BLaER1 treated with 17β-estradiol and CSF1 and Interleukin-3, amounts not matched to agents 10 nM and 100 nM (cell line): ENCODE measurements at regions not wholly inside any gene's neighbourhood (a gene's known extent, or its start where the extent isn't known, plus 50 kb on each side); places are given as distances from the start of the nearest gene placed in this dataset.

Experiments
- H3K27ac ChIP-seq, 11 experiments: shearing (Covaris generic); formaldehyde crosslinking; 2 replicates each; pipeline ENCODE4 v1.8.1; 2022
- H3K27me3 ChIP-seq, 11 experiments: shearing (Covaris generic); formaldehyde crosslinking; 2 replicates each; pipeline ENCODE4 v1.8.1; 2022
- H3K36me3 ChIP-seq, 11 experiments: shearing (Covaris generic); formaldehyde crosslinking; 2 replicates each; pipeline ENCODE4 v1.8.1; 2022
- H3K4me1 ChIP-seq, 10 experiments: shearing (Covaris generic); formaldehyde crosslinking; 2 replicates each; pipeline ENCODE4 v1.8.1; 2022
- H3K4me2 ChIP-seq, 11 experiments: shearing (Covaris generic); formaldehyde crosslinking; 2 replicates each; pipeline ENCODE4 v1.8.1; 2022
- H3K4me3 ChIP-seq, 10 experiments: shearing (Covaris generic); formaldehyde crosslinking; 2 replicates each; pipeline ENCODE4 v1.8.1; 2022
- H3K9ac ChIP-seq, 11 experiments: shearing (Covaris generic); formaldehyde crosslinking; 2 replicates each; pipeline ENCODE4 v1.8.1; 2022
- H3K9me3 ChIP-seq, 11 experiments: shearing (Covaris generic); formaldehyde crosslinking; replicated peaks in 1 of 11; 2 replicates each; pipeline ENCODE4 v1.8.1; 2022
- H4K20me1 ChIP-seq, 11 experiments: shearing (Covaris generic); formaldehyde crosslinking; 2 replicates each; pipeline ENCODE4 v1.8.1; 2022
- Cebpa-rat ChIP-seq, 11 experiments: shearing (Covaris generic); IDR thresholded peaks; 2 replicates each; pipeline ENCODE4 v1.8.1; 2022

- Histone ChIP-seq H3K4me1 (peaks cover 0 to 26% (median 12%) of the 10 kb centered on the region in 10 experiments; a peak in 16 of 20 replicates), H3K4me2 (no peak overlapping the region), H3K9ac (no peak overlapping the region), H3K27ac (no peak overlapping the region), H3K36me3 (no peaks in the 10 kb centered on the region), H3K4me3 (no peak overlapping the region), H3K9me3 (peaks cover 0 to 6% (median 0%) of the 10 kb centered on the region in 11 experiments; a peak in 1 of 22 replicates), H4K20me1 (no peaks in the 10 kb centered on the region), H3K27me3 (peaks cover 0 to 4% (median 0%) of the 10 kb centered on the region in 11 experiments; a peak in 1 of 22 replicates)
- no peak for TF ChIP-seq Cebpa-rat (IDR thresholded peaks at IDR 0.05)
These were observed 274.6 kb downstream of the CDH20 start for GRCh38 chr18:61607867-61608266.

- H4K20me1 ChIP-seq = no peaks in the 10 kb centered on the region
- no peak for TF ChIP-seq Cebpa-rat (IDR thresholded peaks at IDR 0.05)
- 0 out of 20 replicates have a peak overlapping the region, but pooled peaks of 1 of the 10 experiments have one; percentile 5 for H3K4me3 ChIP-seq
- peaks cover 0 to 26% (median 12%) of the 10 kb centered on the region in 10 experiments; a peak in 16 of 20 replicates for H3K4me1 ChIP-seq
- no peak overlapping the region for H3K9ac ChIP-seq
- H3K36me3 ChIP-seq = no peaks in the 10 kb centered on the region
- H3K27me3 ChIP-seq = peaks cover 0 to 4% (median 0%) of the 10 kb centered on the region in 11 experiments; a peak in 1 of 22 replicates
- H3K27ac ChIP-seq = no peak overlapping the region
- peak overlapping the region in 10 of 11 experiments; percentile 23 to 79 (median 59); a peak in 18 of 22 replicates for H3K4me2 ChIP-seq
- peaks cover 0 to 6% (median 0%) of the 10 kb centered on the region in 11 experiments; a peak in 1 of 22 replicates for H3K9me3 ChIP-seq
These were observed 273.5 kb downstream of the CDH20 start for GRCh38 chr18:61606759-61607158.

GRCh38 chr18:61606068-61606660, 272.9 kb downstream of the CDH20 start:
- TF ChIP-seq Cebpa-rat (IDR thresholded peaks at IDR 0.05) = no peak
- Histone ChIP-seq H4K20me1 (no peaks in the 10 kb centered on the region), H3K27me3 (peaks cover 0 to 4% (median 0%) of the 10 kb centered on the region in 11 experiments; a peak in 1 of 22 replicates), H3K4me2 (peak overlapping the region in 10 of 11 experiments; percentile 23 to 79 (median 59); a peak in 18 of 22 replicates), H3K4me3 (0 out of 20 replicates have a peak overlapping the region, but pooled peaks of 1 of the 10 experiments have one; percentile 5), H3K27ac (no peak overlapping the region), H3K9me3 (peaks cover 0 to 6% (median 0%) of the 10 kb centered on the region in 11 experiments; a peak in 1 of 22 replicates), H3K4me1 (peaks cover 0 to 24% (median 12%) of the 10 kb centered on the region in 10 experiments; a peak in 16 of 20 replicates), H3K36me3 (no peaks in the 10 kb centered on the region), H3K9ac (no peak overlapping the region)

- Histone ChIP-seq H3K4me2 (peak overlapping the region in 4 of 11 experiments; percentile 38 to 79 (median 74); a peak in 7 of 22 replicates), H3K27ac (no peak overlapping the region)
These were observed 272.3 kb downstream of the CDH20 start for GRCh38 chr18:61605376-61606067.

More at GRCh38 chr18:61605376-61606067, 272.3 kb downstream of the CDH20 start:
- peaks cover 0 to 18% (median 12%) of the 10 kb centered on the region in 10 experiments; a peak in 16 of 20 replicates for H3K4me1 ChIP-seq
- no peak overlapping the region for H3K4me3 ChIP-seq
- H4K20me1 ChIP-seq = no peaks in the 10 kb centered on the region
- H3K9me3 ChIP-seq = peaks cover 0 to 6% (median 0%) of the 10 kb centered on the region in 11 experiments; a peak in 1 of 22 replicates
- TF ChIP-seq Cebpa-rat (IDR thresholded peaks at IDR 0.05) = no peak
- H3K27me3 ChIP-seq = peaks cover 0 to 4% (median 0%) of the 10 kb centered on the region in 11 experiments; a peak in 1 of 22 replicates
- no peak overlapping the region for H3K9ac ChIP-seq
- no peaks in the 10 kb centered on the region for H3K36me3 ChIP-seq
